H1 (cell line): ENCODE measurements at regions not wholly inside any gene's neighbourhood (a gene's known extent, or its start where the extent isn't known, plus 50 kb on each side); places are given as distances from the start of the nearest gene placed in this dataset.

Source experiments
- CTCF ChIA-PET: fragments of 300-600 bp; sonication (Branson Sonifier 250); formaldehyde crosslinking; loops from one replicate; lab custom pipeline; 2021; ENCODE audit not compliant: partially characterized antibody; lab: Charles Lee
- POLR2A ChIA-PET: fragments of 300-600 bp; sonication (Branson Sonifier 250); formaldehyde crosslinking; loops from one replicate; lab custom pipeline; 2021; ENCODE audit warnings: inconsistent platforms; ENCODE audit not compliant: partially characterized antibody; lab: Charles Lee
- DNase-seq, 2 experiments: peaks; one replicate each; pipeline versions ENCODE4 v3.0.0 to v3.0.0-alpha.2; 2010 to 2022; ENCODE audit warnings: low spot score in 2 of 2, low read depth in 1 of 2, mixed read lengths in 1 of 2
- FAIRE-seq: peaks from 2 replicates; lab custom pipeline; 2011; peaks lifted over from hg19 to GRCh38; lab: Jason Lieb, UNC
- H2AFZ ChIP-seq: 2 replicates; pipeline ENCODE4 v1.8.1; 2012; ENCODE audit warnings: low read length, inconsistent platforms
- H2AK5ac ChIP-seq: 2 replicates; pipeline ENCODE4 v1.6.1; 2013; ENCODE audit warnings: low read depth, low read length
- H2BK120ac ChIP-seq: replicated peaks from 2 replicates; pipeline ENCODE3; 2013; ENCODE audit warnings: low read depth, low read length, inconsistent platforms
- H2BK12ac ChIP-seq: 2 replicates; pipeline ENCODE4 v1.6.1; 2013; ENCODE audit warnings: low read depth, low read length
- H2BK15ac ChIP-seq: 2 replicates; pipeline ENCODE4 v1.6.1; 2013; ENCODE audit warnings: low read length
- H2BK20ac ChIP-seq: 2 replicates; pipeline ENCODE4 v1.6.1; 2013; ENCODE audit warnings: low read length
- H2BK5ac ChIP-seq: 2 replicates; pipeline ENCODE4 v1.6.1; 2013; ENCODE audit warnings: low read depth, low read length
- H3K14ac ChIP-seq: 2 replicates; pipeline ENCODE4 v1.6.1; 2013; ENCODE audit warnings: inconsistent platforms; ENCODE audit not compliant: insufficient read length
- H3K18ac ChIP-seq: 2 replicates; pipeline ENCODE4 v1.6.1; 2013; ENCODE audit warnings: low read length; ENCODE audit errors: extremely low read depth
- H3K23ac ChIP-seq: 2 replicates; pipeline ENCODE4 v1.6.1; 2013; ENCODE audit warnings: inconsistent platforms; ENCODE audit not compliant: insufficient read length
- H3K23me2 ChIP-seq: 2 replicates; pipeline ENCODE4 v1.6.1; 2013; ENCODE audit warnings: low read depth, low read length
- H3K27ac ChIP-seq: 2 replicates; pipeline ENCODE4 v1.6.1; 2011; ENCODE audit warnings: low read depth, low read length, inconsistent platforms
- H3K27me3 ChIP-seq, 4 experiments: replicated peaks in 1 of 4; 1 replicate in 1 of 4; 2 replicates in 3 of 4; pipeline versions ENCODE4 v1.6.1 to v1.8.1; 2011 to 2013; ENCODE audit warnings: low read length in 3 of 4, mild to moderate bottlenecking in 3 of 4, inconsistent platforms in 2 of 4, mixed read lengths in 2 of 4, moderate library complexity in 1 of 4; ENCODE audit not compliant: control insufficient read depth in 3 of 4, insufficient read depth in 3 of 4; ENCODE audit errors: extremely low read depth in 1 of 4
- H3K36me3 ChIP-seq, 4 experiments: 2 replicates each; pipeline versions ENCODE4 v1.6.1 to v1.8.1; 2011 to 2013; ENCODE audit warnings: mild to moderate bottlenecking in 4 of 4, low read length in 3 of 4, moderate library complexity in 2 of 4, control low read depth in 1 of 4, inconsistent platforms in 1 of 4; ENCODE audit not compliant: insufficient read depth in 4 of 4, control insufficient read depth in 2 of 4
- H3K4ac ChIP-seq: replicated peaks from 2 replicates; pipeline ENCODE3; 2013; ENCODE audit warnings: low read length, low read depth, mixed read lengths, inconsistent platforms; ENCODE audit not compliant: insufficient read length
- H3K4me1 ChIP-seq, 4 experiments: replicated peaks in 1 of 4; 1 replicate in 1 of 4; 2 replicates in 3 of 4; pipeline versions ENCODE4 v1.6.1 to v1.8.1; 2011 to 2013; ENCODE audit warnings: low read length in 3 of 4, inconsistent platforms in 2 of 4, mixed read lengths in 1 of 4; ENCODE audit not compliant: insufficient read depth in 4 of 4, control insufficient read depth in 3 of 4
- H3K4me2 ChIP-seq, 2 experiments: 2 replicates each; pipeline versions ENCODE4 v1.6.1 to v1.8.1; 2011 to 2013; ENCODE audit warnings: low read depth in 2 of 2, low read length in 2 of 2, control low read depth in 1 of 2, inconsistent platforms in 1 of 2, mild to moderate bottlenecking in 1 of 2; ENCODE audit not compliant: insufficient read depth in 1 of 2
- H3K4me3 ChIP-seq, 4 experiments: fragments of 200-600, 300-600 bp in 1 of 4; sonication (generic), shearing (Covaris generic), sonication (Bioruptor Twin) in 1 of 4; 2 replicates each; pipeline versions ENCODE4 v1.5.1 to v1.8.1; 2011 to 2016; ENCODE audit warnings: low read length in 4 of 4, low read depth in 3 of 4, control low read depth in 2 of 4, inconsistent platforms in 2 of 4, mild to moderate bottlenecking in 2 of 4, mixed read lengths in 1 of 4, moderate library complexity in 1 of 4; ENCODE audit not compliant: insufficient read depth in 2 of 4; ENCODE audit errors: extremely low read depth in 1 of 4
- H3K56ac ChIP-seq: replicated peaks from 2 replicates; pipeline ENCODE3; 2013; ENCODE audit warnings: low read depth, mild to moderate bottlenecking, mixed read lengths, low read length, inconsistent platforms; ENCODE audit not compliant: insufficient read length
- H3K79me1 ChIP-seq: 2 replicates; pipeline ENCODE4 v1.6.1; 2013; ENCODE audit warnings: low read depth, low read length, control low read depth
- H3K79me2 ChIP-seq, 2 experiments: 2 replicates each; pipeline versions ENCODE4 v1.6.1 to v1.8.1; 2012 to 2013; ENCODE audit warnings: low read length in 2 of 2, mild to moderate bottlenecking in 2 of 2, inconsistent platforms in 1 of 2; ENCODE audit not compliant: insufficient read depth in 2 of 2, control insufficient read depth in 1 of 2
- H3K9ac ChIP-seq, 4 experiments: replicated peaks in 1 of 4; 1 replicate in 1 of 4; 2 replicates in 3 of 4; pipeline versions ENCODE4 v1.6.1 to v1.8.1; 2011 to 2013; ENCODE audit warnings: low read depth in 3 of 4, low read length in 3 of 4, control low read depth in 2 of 4, mild to moderate bottlenecking in 2 of 4, moderate library complexity in 2 of 4, inconsistent platforms in 1 of 4; ENCODE audit errors: extremely low read depth in 1 of 4
- H3K9me3 ChIP-seq, 2 experiments: 2 replicates each; pipeline versions ENCODE4 v1.6.1 to v1.8.1; 2012 to 2013; ENCODE audit warnings: mild to moderate bottlenecking in 2 of 2, moderate library complexity in 2 of 2, control low read depth in 1 of 2, inconsistent platforms in 1 of 2, low read depth in 1 of 2, low read length in 1 of 2, mixed read lengths in 1 of 2; ENCODE audit not compliant: insufficient read depth in 2 of 2
- H4K20me1 ChIP-seq, 2 experiments: replicated peaks in 1 of 2; 2 replicates each; pipeline versions ENCODE3 to v1.8.1; 2011 to 2013; ENCODE audit warnings: inconsistent platforms in 2 of 2, low read length in 2 of 2, mild to moderate bottlenecking in 1 of 2; ENCODE audit not compliant: insufficient read depth in 2 of 2, control insufficient read depth in 1 of 2
- H4K5ac ChIP-seq: 2 replicates; pipeline ENCODE4 v1.6.1; 2013; ENCODE audit warnings: low read length, low read depth, mixed read lengths, inconsistent platforms; ENCODE audit not compliant: insufficient read length
- H4K8ac ChIP-seq: 2 replicates; pipeline ENCODE4 v1.8.0; 2013; ENCODE audit warnings: mild to moderate bottlenecking, moderate library complexity, low read length, inconsistent platforms; ENCODE audit not compliant: insufficient read depth; ENCODE audit errors: extremely low read depth
- H4K91ac ChIP-seq: replicated peaks from 2 replicates; pipeline ENCODE3; 2013; ENCODE audit warnings: low read length, mixed read lengths, inconsistent platforms; ENCODE audit not compliant: insufficient read length
- KDM1A ChIP-seq: fragments of 200-600, 300-600 bp; sonication (generic); IDR thresholded peaks from 2 replicates; pipeline ENCODE4 v1.7.1; 2016; ENCODE audit warnings: mild to moderate bottlenecking, low read length, borderline replicate concordance
- WGBS, 2 experiments: shearing (Covaris generic) in 1 of 2; methylation state at CpG; one replicate each; pipeline versions ENCODE4 v1.1.6 to v1.1.7; 2013 to 2015; ENCODE audit warnings: low lambda C conversion rate in 2 of 2, mixed read lengths in 2 of 2, inconsistent platforms in 1 of 2, low coverage in 1 of 2, missing lambda C conversion rate in 1 of 2; ENCODE audit not compliant: insufficient replicate concordance in 2 of 2, insufficient coverage in 1 of 2, insufficient read length in 1 of 2; ENCODE audit errors: extremely low coverage in 1 of 2, missing lambda C conversion rate in 1 of 2; 5-methylcytosine and 5-hydroxymethylcytosine counted together

DNA sequence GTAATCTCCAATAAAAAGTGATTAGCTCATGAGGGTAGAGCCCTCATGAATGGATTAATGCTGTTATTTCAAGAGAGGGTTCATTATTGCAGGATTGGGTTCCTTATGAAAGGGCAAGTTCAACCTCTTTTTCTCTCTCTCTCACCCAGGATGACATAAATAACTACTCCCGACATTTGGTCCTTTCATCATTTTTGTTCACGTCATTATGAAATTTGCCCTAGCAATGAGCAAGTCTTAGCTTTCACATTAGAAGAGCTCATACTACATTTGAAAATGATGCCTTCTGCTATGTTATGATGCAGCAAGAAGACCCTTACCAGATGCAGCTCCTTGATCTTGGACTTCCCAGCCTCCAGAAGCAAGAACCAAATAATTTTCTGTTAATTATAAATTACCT lies 152.5 kb downstream of the ICOS start:
- H2BK5ac ChIP-seq, result no peak overlapping the region
- H4K8ac ChIP-seq, result no peak overlapping the region
- no peaks in the 10 kb centered on the region for H3K27me3 ChIP-seq
- H3K79me2 ChIP-seq, result no peaks in the 10 kb centered on the region
- no peak overlapping the region for H3K56ac ChIP-seq
- no peaks in the 10 kb centered on the region for H3K23me2 ChIP-seq
- H2BK12ac ChIP-seq, result no peak overlapping the region
- no peaks in the 10 kb centered on the region; the same call in 1 of the 2 replicates for H3K79me1 ChIP-seq
- no peak overlapping the region for H2AK5ac ChIP-seq
- POLR2A ChIA-PET, result no interaction called here
- H2AFZ ChIP-seq, result no peak overlapping the region
- no peak overlapping the region for H4K91ac ChIP-seq
- no peak for TF ChIP-seq KDM1A
- no peak overlapping the region for H2BK20ac ChIP-seq
- no peak overlapping the region for H2BK15ac ChIP-seq
- H4K20me1 ChIP-seq, result no peaks in the 10 kb centered on the region
- no peaks in the 10 kb centered on the region for H3K4me1 ChIP-seq
- no peaks in the 10 kb centered on the region for H3K9me3 ChIP-seq
- CTCF ChIA-PET, result interaction anchor here (0.9 kb wide), 1 partner anchor 16 kb away, joined by 5 read pairs; no protein-coding TSS in a partner anchor
- no peaks in the 10 kb centered on the region for H3K36me3 ChIP-seq
- no peak overlapping the region for H4K5ac ChIP-seq
- H3K14ac ChIP-seq, result no peak overlapping the region
- no peak overlapping the region for H2BK120ac ChIP-seq
- H3K18ac ChIP-seq, result no peak overlapping the region
- no peak overlapping the region for H3K4me3 ChIP-seq
- no peak overlapping the region for H3K23ac ChIP-seq
- no peak for DNase-seq
- 96% methylated on average over 2 of the region's 2 CpGs; no CpG with 5 or more reads in 1 of the 2 experiments for WGBS, 2 experiments
- no peak overlapping the region for H3K9ac ChIP-seq
- FAIRE-seq, result no peak
- H3K4ac ChIP-seq, result no peak overlapping the region
- no peak overlapping the region for H3K4me2 ChIP-seq
- H3K27ac ChIP-seq, result no peak overlapping the region
